Lower leg skin (tissue), 4 donors: ENCODE measurements at regions not wholly inside any gene's neighbourhood (a gene's known extent, or its start where the extent isn't known, plus 50 kb on each side); places are given as distances from the start of the nearest gene placed in this dataset.
"Not testable (repeated sequence)": the region's sequence is repeated elsewhere in the genome, so short reads cannot be mapped to it uniquely, and the experiment has no call there.

Experiments used
- DNase-seq, 2 donors: peaks; one replicate each; pipeline ENCODE4 v3.0.0-alpha.2; 2019; ENCODE audit warnings: low spot score in 2 of 2
- H3K4me3 ChIP-seq: fragments of 200-600 bp; sonication (generic); 2 replicates; pipeline ENCODE4 v1.5.1; 2017; ENCODE audit warnings: mild to moderate bottlenecking, low read depth; ENCODE audit not compliant: poor library complexity, severe bottlenecking
- CTCF ChIP-seq, 3 donors: fragments of 450-650 bp; IDR thresholded peaks; one replicate each; pipeline ENCODE4 v1.5.1; 2016; ENCODE audit warnings: antibody characterized with exemption in 3 of 3, mild to moderate bottlenecking in 3 of 3, moderate library complexity in 2 of 3
- POLR2A ChIP-seq, 2 donors: fragments of 450-650 bp; IDR thresholded peaks; one replicate each; pipeline ENCODE4 v1.6.1; 2016 to 2017; ENCODE audit warnings: antibody characterized with exemption in 2 of 2, mild to moderate bottlenecking in 1 of 2, moderate library complexity in 1 of 2
- WGBS, 2 donors: methylation state at CpG; one replicate each; pipeline ENCODE4 v1.1.5; 2018; 5-methylcytosine and 5-hydroxymethylcytosine counted together
- intact Hi-C: fragments of 100-400 bp; cut with DNase I; formaldehyde crosslinking; loops from one replicate; pipeline ENCODE4 v1.15.0; 2023; ENCODE audit warnings: low total_unique reads

GRCh38 chr3:25844891-25845290, 55.0 kb downstream of the OXSM start:
- TF ChIP-seq POLR2A (IDR thresholded peaks at IDR 0.05) (no peak), CTCF (IDR thresholded peaks at IDR 0.05) (no peak)
- WGBS, 2 donors = 22 to 34% methylated on average over 1 of the region's 1 CpG
- H3K4me3 ChIP-seq = no peak overlapping the region
- no peak for DNase-seq
- intact Hi-C loops = no loop called here

GRCh38 chr3:25846282-25846681, 56.4 kb downstream of the OXSM start:
- no peak overlapping the region for H3K4me3 ChIP-seq
- DNase-seq = no peak
- intact Hi-C loops = no loop called here
- no peak for TF ChIP-seq CTCF (IDR thresholded peaks at IDR 0.05)
- 89 to 98% methylated on average over 1 of the region's 1 CpG for WGBS, 2 donors

GRCh38 chr3:25849091-25849490, 59.2 kb downstream of the OXSM start:
- intact Hi-C loops = no loop called here
- TF ChIP-seq CTCF (IDR thresholded peaks at IDR 0.05) = no peak
- no peak for TF ChIP-seq POLR2A (IDR thresholded peaks at IDR 0.05)
- no peak for DNase-seq
- WGBS, 2 donors = 95 to 97% methylated on average over 6 of the region's 6 CpGs
- H3K4me3 ChIP-seq = no peak overlapping the region

- DNase-seq = no peak
- no peak overlapping the region for H3K4me3 ChIP-seq
- WGBS, 2 donors = 88 to 93% methylated on average over 7 of the region's 7 CpGs
- TF ChIP-seq CTCF (IDR thresholded peaks at IDR 0.05) (no peak), POLR2A (IDR thresholded peaks at IDR 0.05) (no peak)
- intact Hi-C loops = no loop called here
These were observed 59.9 kb downstream of the OXSM start for GRCh38 chr3:25849641-25850385.

- H3K4me3 ChIP-seq, intact Hi-C loops, DNase-seq: not testable (repeated sequence)
- 96% methylated on average over 18 to 21 of the region's 21 CpGs for WGBS, 2 donors
These were observed 61.9 kb downstream of the OXSM start for GRCh38 chr3:25851693-25852259.

GRCh38 chr3:25854214-25854613, 64.3 kb downstream of the OXSM start:
- no peak for TF ChIP-seq POLR2A (IDR thresholded peaks at IDR 0.05)
- TF ChIP-seq CTCF (IDR thresholded peaks at IDR 0.05) = no peak
- 46 to 50% methylated on average over 1 of the region's 1 CpG for WGBS, 2 donors
- intact Hi-C loops = no loop called here
- DNase-seq = no peak
- H3K4me3 ChIP-seq = no peak overlapping the region
